T-helper 17 cell (primary cell): ENCODE measurements at regions not wholly inside any gene's neighbourhood (a gene's known extent, or its start where the extent isn't known, plus 50 kb on each side); places are given as distances from the start of the nearest gene placed in this dataset.

Experiments
- ATAC-seq: fragments of 150-1000 bp; cut with Tn5 transposase; 2 replicates; pipeline ENCODE4 v1.10.0; 2021; ENCODE audit warnings: mild to moderate bottlenecking, moderate library complexity
- DNase-seq, 3 donors: peaks; one replicate each; pipeline versions ENCODE4 v3.0.0 to v3.0.0-alpha.2; 2020 to 2021
- H3K9me3 ChIP-seq: one replicate; pipeline ENCODE4 v1.7.0; 2013; ENCODE audit warnings: low read length, mild to moderate bottlenecking; ENCODE audit not compliant: control insufficient read depth, poor library complexity, severe bottlenecking
- H3K27ac Mint-ChIP-seq: one replicate; pipeline ENCODE4 v1.8.0; 2022; ENCODE audit warnings: mild to moderate bottlenecking, moderate library complexity, mixed read lengths
- H3K27me3 Mint-ChIP-seq: one replicate; pipeline ENCODE4 v1.8.0; 2022; ENCODE audit warnings: mixed read lengths
- H3K36me3 Mint-ChIP-seq: one replicate; pipeline ENCODE4 v1.8.0; 2022; ENCODE audit warnings: low read depth, mixed read lengths
- H3K4me1 Mint-ChIP-seq: one replicate; pipeline ENCODE4 v1.8.0; 2022; ENCODE audit warnings: mild to moderate bottlenecking, mixed read lengths
- H3K4me3 Mint-ChIP-seq: one replicate; pipeline ENCODE4 v1.8.0; 2022; ENCODE audit warnings: mild to moderate bottlenecking, moderate library complexity, mixed read lengths

DNA sequence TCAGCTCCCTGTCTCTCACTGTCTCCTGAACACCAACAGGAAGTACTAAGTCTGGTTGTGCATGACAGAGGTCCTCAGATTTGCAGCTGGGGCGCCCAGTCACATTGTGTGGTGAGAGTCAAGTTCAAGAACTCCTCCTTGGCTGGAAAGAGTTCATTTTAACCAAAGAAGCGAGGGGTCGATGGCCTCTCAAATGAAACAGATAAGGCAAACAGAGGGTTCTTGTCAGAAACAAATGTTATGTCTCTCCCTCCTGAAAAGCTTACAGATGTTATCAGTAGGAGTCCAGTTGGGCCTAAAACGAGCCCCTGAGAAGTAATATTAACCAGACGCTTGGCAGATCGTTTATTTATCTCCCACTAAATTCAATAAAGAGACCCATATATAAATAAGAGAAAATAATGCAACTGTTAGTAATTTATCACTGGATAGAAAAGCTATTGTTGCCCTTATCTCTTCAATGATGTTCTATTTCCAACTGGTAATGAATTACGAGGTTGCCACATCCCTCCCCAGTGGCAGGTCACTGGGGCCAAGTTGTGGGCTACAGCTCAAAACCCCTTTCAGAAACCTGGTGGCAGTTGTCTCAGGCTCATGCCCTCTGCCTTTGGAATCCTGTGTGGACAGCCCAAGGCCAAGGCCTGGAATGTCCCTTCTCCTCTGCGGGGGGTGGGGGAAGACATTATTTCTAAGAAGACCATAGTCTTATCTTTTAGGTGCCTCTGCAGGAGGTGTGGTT is 307.5 kb upstream of the DYNLRB2 start:
- no peaks in the 10 kb centered on the region for H3K4me1 Mint-ChIP-seq
- peaks cover 7% of the 10 kb centered on the region for H3K27me3 Mint-ChIP-seq
- H3K27ac Mint-ChIP-seq = no peak overlapping the region

DNA sequence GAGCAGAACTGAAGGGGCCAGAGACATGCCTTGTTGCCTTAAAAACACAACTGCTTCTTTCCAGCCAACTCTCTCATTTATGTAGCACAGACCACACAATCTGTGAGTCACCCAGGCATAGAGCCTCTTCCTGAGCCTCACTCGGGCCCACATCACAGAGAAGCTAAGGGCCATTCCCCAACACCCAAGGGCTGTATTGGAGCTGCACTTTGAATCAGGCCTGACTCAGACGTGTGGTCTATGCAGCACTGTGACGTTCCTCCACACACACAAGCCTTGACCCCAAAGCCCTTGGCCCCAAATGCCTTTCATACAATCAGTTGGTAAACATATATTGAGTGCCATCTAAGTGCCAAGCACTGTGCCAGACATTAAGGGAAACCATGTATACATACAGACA is 308.9 kb upstream of the DYNLRB2 start:
- Mint-ChIP-seq H3K36me3 (no peaks in the 10 kb centered on the region), H3K4me3 (no peak overlapping the region), H3K27ac (no peak overlapping the region), H3K27me3 (peaks cover 7% of the 10 kb centered on the region), H3K4me1 (no peaks in the 10 kb centered on the region)
- H3K9me3 ChIP-seq = no peaks in the 10 kb centered on the region
- ATAC-seq (no peak), DNase-seq (no peak)

More for the DNA sequence above, 307.5 kb upstream of the DYNLRB2 start:
- no peak overlapping the region for H3K4me3 Mint-ChIP-seq
- DNase-seq (no peak), ATAC-seq (no peak)
- no peaks in the 10 kb centered on the region for H3K36me3 Mint-ChIP-seq
- no peaks in the 10 kb centered on the region for H3K9me3 ChIP-seq

DNA sequence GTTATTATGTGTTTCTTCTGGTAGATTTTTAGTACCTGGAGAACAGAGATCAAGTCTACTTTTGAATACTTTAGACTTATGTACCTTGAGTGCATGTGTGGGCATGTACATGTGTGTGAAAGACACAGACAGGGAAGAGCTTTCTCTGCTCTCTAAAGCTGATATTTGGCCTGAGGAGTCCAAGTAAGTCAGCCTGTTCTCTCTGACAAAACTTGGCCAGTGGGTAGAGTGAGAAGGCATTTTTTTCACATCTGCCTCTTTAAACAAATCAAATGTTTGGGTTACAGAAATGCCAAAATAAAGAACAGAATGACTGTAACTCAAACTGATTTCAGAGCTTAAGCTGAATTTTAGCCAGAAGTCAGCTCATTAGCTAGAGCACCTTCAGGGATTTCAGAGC is 309.7 kb upstream of the DYNLRB2 start:
- Mint-ChIP-seq H3K36me3 (no peaks in the 10 kb centered on the region), H3K4me1 (no peaks in the 10 kb centered on the region)

DNA sequence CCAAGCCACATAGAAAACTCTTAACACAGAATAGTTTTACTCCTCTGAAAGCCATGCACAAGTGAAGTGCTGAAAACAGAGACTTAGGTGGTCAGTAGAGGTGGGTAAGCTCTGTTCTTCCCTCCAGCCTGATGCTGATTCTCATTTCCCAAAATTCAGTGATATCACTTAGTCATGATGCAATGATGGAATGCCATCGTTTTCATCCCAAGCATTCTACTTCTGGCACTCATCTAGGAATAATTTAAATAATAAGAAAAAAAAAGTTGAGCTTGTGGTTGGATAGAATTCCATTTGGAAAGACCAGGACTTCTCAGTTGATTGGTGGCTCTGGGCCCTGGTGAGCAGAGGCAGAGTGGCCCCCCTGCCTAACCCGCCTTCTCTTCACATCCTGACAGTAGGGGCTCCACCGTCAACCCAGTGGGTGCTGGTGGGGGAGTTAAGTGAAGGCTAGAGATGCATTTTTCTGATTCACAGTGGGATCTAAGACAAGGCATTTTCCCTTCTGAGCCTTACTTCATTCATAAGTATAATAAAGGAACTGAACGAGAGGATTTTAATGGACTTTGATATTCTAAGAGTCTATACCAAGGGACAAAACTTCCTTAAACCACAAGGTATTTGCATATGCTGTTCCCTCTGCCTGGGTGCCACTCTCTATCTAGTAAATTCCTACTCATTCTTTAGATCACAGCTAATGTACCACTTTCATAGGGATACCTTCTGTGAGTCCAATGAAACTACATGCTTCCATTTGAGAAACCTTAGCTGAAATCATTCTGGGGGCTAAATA is 310.3 kb upstream of the DYNLRB2 start:
- Mint-ChIP-seq H3K36me3 (no peaks in the 10 kb centered on the region), H3K27ac (no peak overlapping the region), H3K4me3 (no peak overlapping the region), H3K27me3 (peaks cover 7% of the 10 kb centered on the region), H3K4me1 (no peaks in the 10 kb centered on the region)
- DNase-seq = no peak
- no peak for ATAC-seq
- H3K9me3 ChIP-seq = no peaks in the 10 kb centered on the region

More for the DNA sequence above, 309.7 kb upstream of the DYNLRB2 start:
- ATAC-seq (no peak), DNase-seq (no peak)
- Mint-ChIP-seq H3K27me3 (peaks cover 7% of the 10 kb centered on the region), H3K4me3 (no peak overlapping the region), H3K27ac (no peak overlapping the region)
- H3K9me3 ChIP-seq = no peaks in the 10 kb centered on the region

DNA sequence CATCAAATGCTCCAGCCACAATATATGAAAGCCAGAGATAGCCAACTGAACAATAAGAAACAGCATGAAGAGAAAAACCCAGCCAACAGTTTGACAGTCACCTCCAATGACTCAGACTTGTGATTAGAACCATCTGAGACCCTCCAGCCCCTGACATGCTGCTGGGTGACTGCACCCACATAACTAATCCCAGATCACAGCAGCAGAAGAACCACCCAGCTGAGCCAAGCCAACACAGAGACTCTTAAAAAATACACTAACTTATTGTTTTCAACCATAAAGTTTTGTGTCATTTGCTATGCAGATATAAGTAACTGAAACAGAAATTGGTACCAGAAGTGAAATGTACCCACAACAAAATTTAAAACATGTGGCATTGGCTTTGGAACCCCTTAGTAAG is 314.3 kb upstream of the DYNLRB2 start:
- DNase-seq = no peak
- Mint-ChIP-seq H3K4me3 (no peak overlapping the region), H3K27me3 (peaks cover 7% of the 10 kb centered on the region), H3K4me1 (no peaks in the 10 kb centered on the region), H3K36me3 (no peaks in the 10 kb centered on the region), H3K27ac (no peak overlapping the region)
- ATAC-seq = no peak
- no peaks in the 10 kb centered on the region for H3K9me3 ChIP-seq

DNA sequence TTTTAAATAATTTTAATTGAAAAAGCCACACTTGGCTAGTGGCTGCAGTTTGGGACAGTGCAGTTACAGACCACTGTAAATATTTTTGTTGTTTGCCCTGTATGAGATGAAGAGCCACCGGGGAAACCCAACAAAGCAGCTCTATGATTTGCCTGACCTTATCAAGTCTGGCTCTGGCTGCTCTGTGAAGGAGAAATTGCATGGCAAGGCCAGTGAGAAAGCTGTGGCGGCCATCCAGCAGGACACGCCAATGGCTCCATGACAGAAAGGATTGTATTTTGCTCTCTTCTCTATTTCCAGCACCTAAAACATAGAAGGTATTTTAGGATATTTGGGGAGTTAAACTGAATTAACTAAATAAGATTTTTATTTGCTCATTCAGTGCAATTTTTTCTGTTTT is 330.0 kb upstream of the DYNLRB2 start:
- no peak for DNase-seq
- no peaks in the 10 kb centered on the region for H3K4me1 Mint-ChIP-seq
- no peaks in the 10 kb centered on the region for H3K36me3 Mint-ChIP-seq
- no peaks in the 10 kb centered on the region for H3K9me3 ChIP-seq
- no peak overlapping the region for H3K27ac Mint-ChIP-seq
- no peak for ATAC-seq
- peaks cover 22% of the 10 kb centered on the region for H3K27me3 Mint-ChIP-seq
- no peak overlapping the region for H3K4me3 Mint-ChIP-seq

DNA sequence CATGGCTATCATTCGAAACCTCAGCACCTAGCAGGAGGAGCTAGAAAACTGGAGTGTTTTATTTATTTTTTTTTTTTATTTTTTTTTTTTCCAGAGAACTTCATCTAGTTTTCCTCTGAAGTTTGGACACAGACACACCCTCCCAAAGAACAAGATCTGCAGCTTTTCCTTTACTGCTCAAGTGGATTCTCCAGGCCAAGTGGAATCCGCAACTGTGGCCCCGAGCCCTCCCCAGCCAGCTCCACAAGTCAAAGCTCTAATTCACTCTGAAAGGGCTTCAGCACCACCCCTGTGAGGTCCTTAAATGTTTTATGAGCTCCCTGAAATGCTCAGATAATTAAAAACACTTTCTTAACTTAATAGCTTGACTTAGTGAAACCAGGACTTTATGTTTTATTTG is 332.1 kb upstream of the DYNLRB2 start:
- H3K27me3 Mint-ChIP-seq = peaks cover 26% of the 10 kb centered on the region
- H3K36me3 Mint-ChIP-seq = no peaks in the 10 kb centered on the region
- no peak overlapping the region for H3K27ac Mint-ChIP-seq
- DNase-seq = no peak
- ATAC-seq = no peak
- no peak overlapping the region for H3K4me3 Mint-ChIP-seq
- H3K4me1 Mint-ChIP-seq = no peaks in the 10 kb centered on the region
- H3K9me3 ChIP-seq = no peaks in the 10 kb centered on the region

DNA sequence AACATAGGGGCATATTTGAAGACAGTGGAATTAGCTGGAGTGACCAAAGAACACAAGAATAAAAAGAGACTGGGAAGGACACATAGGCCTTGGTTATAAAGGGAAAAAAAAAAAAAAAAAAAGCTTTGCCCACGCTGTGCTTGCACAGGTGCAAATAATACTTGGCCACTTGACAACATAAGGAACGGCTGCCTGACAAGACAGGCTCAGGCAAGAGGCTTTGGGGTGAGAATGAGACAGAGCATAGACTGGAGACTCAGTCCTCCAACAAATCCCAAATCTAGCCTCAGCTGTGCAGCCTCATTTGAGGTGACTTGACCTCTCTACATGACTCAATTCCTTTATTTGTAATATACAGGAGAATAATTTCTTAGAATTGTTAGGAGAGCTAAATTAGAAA is 332.8 kb upstream of the DYNLRB2 start:
- H3K9me3 ChIP-seq = no peaks in the 10 kb centered on the region
- Mint-ChIP-seq H3K4me1 (no peaks in the 10 kb centered on the region), H3K36me3 (no peaks in the 10 kb centered on the region), H3K27me3 (peaks cover 28% of the 10 kb centered on the region), H3K4me3 (no peak overlapping the region), H3K27ac (no peak overlapping the region)
- no peak for ATAC-seq
- DNase-seq = no peak

DNA sequence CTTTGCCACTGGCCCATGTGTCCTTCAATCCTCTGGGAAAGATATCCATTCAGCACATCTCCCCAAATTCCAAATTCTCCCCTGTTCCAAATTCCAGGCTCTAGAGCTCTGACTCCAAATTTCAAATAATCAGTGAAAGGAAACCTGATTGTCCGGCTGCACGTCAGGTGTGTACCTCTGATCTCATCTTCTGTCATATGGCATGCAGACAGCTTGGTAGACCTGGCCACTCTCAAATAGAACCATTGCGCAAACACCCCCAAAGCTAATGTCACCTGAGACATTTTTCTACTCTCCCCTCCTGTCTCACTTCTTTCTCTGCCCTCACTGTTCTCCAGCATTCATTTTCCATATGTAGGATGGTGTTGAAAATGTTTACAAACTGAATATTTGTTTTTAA is 337.0 kb upstream of the DYNLRB2 start:
- Mint-ChIP-seq H3K27ac (no peak overlapping the region), H3K27me3 (peaks cover 47% of the 10 kb centered on the region), H3K4me3 (no peak overlapping the region), H3K4me1 (no peaks in the 10 kb centered on the region), H3K36me3 (no peaks in the 10 kb centered on the region)
- DNase-seq (no peak), ATAC-seq (no peak)
- no peaks in the 10 kb centered on the region for H3K9me3 ChIP-seq

DNA sequence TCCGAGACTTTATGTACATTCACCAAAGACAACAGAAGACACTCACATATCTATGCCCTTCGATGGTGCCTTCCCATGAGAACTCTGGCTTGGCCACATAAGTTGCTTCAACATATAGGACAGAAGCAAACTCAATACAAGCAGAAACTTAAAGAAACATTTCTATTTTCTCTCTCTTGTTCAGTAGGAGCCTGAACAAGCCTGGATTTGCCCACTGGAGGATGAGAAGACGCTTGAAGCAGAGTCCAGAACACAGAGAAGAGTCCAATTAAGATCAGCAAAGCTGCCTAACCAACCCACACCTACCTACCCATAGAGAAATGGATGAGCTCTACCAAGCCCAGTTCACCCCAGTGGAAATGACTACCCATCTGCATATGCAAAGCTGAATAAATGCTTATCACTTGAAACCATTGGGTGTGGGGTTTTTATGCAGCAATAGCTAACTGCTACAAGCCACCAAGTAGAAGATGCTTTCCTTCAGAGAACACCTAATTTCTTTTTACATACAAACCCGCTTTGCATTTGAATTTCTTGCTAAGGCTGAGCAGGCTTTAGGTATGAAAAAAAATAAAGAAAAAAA is 337.9 kb upstream of the DYNLRB2 start:
- no peak overlapping the region for H3K4me3 Mint-ChIP-seq
- ATAC-seq = no peak
- peaks cover 47% of the 10 kb centered on the region for H3K27me3 Mint-ChIP-seq

DNA sequence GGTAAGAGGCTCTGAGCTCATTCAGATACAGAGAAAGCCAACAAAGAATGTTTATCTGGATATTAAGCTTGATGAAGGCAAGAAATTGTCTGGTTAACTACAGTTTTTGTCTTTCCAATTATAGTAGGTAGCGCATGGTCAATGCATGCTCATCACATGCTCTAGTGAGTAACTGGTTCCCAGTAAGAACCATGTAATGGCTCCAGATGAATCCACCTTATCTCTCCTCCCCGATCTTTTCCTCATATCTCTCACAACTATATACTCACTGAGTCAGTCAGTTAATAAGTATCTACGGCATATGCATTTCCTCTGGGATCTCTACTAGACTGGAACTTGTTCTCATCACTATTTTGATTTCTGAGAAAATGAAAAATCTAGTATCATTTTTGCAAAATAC is 340.7 kb upstream of the DYNLRB2 start:
- Mint-ChIP-seq H3K4me3 (no peak overlapping the region), H3K27me3 (peaks cover 37% of the 10 kb centered on the region), H3K36me3 (no peaks in the 10 kb centered on the region), H3K27ac (no peak overlapping the region), H3K4me1 (no peaks in the 10 kb centered on the region)
- no peak for ATAC-seq
- H3K9me3 ChIP-seq = no peaks in the 10 kb centered on the region
- no peak for DNase-seq

More for the DNA sequence above, 337.9 kb upstream of the DYNLRB2 start:
- Mint-ChIP-seq H3K4me1 (no peaks in the 10 kb centered on the region), H3K36me3 (no peaks in the 10 kb centered on the region), H3K27ac (no peak overlapping the region)
- H3K9me3 ChIP-seq = no peaks in the 10 kb centered on the region
- DNase-seq = no peak

DNA sequence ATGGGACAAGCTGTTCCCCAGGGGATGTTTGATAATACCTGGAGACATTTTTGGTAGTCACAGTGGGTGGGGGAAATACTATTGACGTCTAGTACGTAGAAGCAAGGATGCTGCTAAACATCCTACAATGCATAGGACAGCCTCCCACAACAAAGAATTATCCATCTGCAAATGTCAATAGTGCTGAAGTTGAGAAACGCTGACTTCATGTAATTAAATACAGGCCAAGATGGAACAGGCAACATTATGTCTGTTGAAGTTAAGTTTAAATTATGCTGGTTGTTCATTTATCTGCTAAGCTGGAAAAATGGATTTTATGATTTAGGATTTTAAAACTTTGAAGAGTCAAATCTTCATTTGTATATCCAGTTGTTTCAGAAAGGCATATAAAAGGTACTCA is 341.2 kb upstream of the DYNLRB2 start:
- Mint-ChIP-seq H3K4me1 (no peaks in the 10 kb centered on the region), H3K27me3 (peaks cover 37% of the 10 kb centered on the region), H3K4me3 (no peak overlapping the region), H3K36me3 (no peaks in the 10 kb centered on the region), H3K27ac (no peak overlapping the region)
- no peak for DNase-seq
- ATAC-seq = no peak
- no peaks in the 10 kb centered on the region for H3K9me3 ChIP-seq

DNA sequence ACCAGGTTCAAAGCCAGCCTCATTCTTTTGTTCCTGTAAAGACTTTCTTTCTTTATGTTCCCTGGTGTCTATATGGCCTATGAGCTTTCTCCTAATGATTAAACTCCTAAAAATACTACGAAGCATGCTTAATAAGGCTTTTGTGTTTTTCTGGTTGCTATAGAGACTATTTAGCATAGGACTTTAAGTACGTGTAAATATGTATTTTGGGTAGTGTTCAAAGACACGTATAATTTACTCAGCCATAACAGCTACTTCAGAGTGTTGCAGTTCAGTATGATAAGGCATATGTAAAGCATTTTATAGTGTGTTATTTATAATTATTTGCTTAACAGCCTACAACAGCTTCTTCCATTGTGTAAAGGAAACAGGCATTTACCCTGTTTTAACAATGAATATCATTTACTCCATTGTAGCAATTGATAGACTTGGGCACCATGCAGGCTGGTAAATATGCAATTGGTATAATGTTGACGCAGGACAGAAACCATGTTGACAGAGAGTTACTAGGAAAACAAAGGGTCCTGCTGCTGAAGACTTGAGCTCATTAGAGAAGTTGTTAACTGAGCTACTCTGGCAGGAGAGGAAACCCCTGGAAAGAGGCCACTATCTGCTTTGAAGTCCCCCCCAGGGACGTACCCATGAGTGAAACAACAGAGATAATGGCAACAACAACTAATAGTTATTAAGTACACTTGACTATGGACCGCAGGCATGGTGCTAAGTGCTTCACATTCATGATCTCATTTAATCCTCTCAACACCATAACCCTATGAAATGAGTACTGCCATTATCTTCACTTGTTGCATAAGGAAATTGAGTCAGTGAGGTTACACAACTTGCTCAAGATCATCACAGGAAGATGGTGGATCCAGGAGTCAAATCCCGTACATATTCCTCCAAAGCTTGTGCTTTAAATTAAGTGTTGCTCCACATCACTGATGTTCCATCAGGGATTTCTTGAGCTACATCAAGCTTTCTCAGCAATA is 342.2 kb upstream of the DYNLRB2 start:
- DNase-seq (no peak), ATAC-seq (no peak)
- H3K4me3 Mint-ChIP-seq = no peak overlapping the region
- peaks cover 32% of the 10 kb centered on the region for H3K27me3 Mint-ChIP-seq
- no peak overlapping the region for H3K27ac Mint-ChIP-seq
- no peaks in the 10 kb centered on the region for H3K9me3 ChIP-seq
- H3K36me3 Mint-ChIP-seq = no peaks in the 10 kb centered on the region
- no peaks in the 10 kb centered on the region for H3K4me1 Mint-ChIP-seq
